ENCODE measurements at regions not wholly inside any gene's neighbourhood (a gene's known extent, or its start where the extent isn't known, plus 50 kb on each side); places are given as distances from the start of the nearest gene placed in this dataset.

GRCh38 chr5:104375345-104375744, 812.8 kb upstream of the NUDT12 start:
- Histone ChIP-seq H4K20me1 (ENCODE audit: insufficient read depth) (no peaks in the 10 kb centered on the region), H3F3A (replicated peaks; ENCODE audit: insufficient read depth) (no peaks in the 10 kb centered on the region), H3K79me2 (ENCODE audit: insufficient read depth) (no peaks in the 10 kb centered on the region), H3K4me1 (ENCODE audit: control insufficient read depth in 1 of 2, insufficient read depth in 2 of 2, low read depth in 1 of 2, low read length in 1 of 2) (no peaks in the 10 kb centered on the region; a peak in 2 of 4 replicates), H3K36me3 (replicated peaks in 1 of 2; ENCODE audit: control insufficient read depth in 1 of 2, insufficient read depth in 2 of 2, low read length in 1 of 2) (no peaks in the 10 kb centered on the region), H3K27ac (ENCODE audit: low read depth in 2 of 2, low read length in 1 of 2) (no peak overlapping the region), H3K27me3 (ENCODE audit: insufficient read depth) (no peaks in the 10 kb centered on the region), H2AFZ (ENCODE audit: low read depth) (no peak overlapping the region), H3K9me2 (no peaks in the 10 kb centered on the region), H3K4me2 (no peak overlapping the region), H3K9ac (no peak overlapping the region), H3K4me3 (ENCODE audit: low read depth in 2 of 2, low read length in 1 of 2) (no peak overlapping the region), H3K9me3 (no peaks in the 10 kb centered on the region)
- POLR2A ChIA-PET = no interaction called here
- no peak for DNase-seq
- 23% methylated on average over 1 of the region's 1 CpG for WGBS (ENCODE audit: low lambda C conversion rate)
- TF ChIP-seq NFIC (IDR thresholded peaks at IDR 0.05; ENCODE audit: borderline replicate concordance) (no peak), PBX3 (IDR thresholded peaks at IDR 0.05) (no peak)
- CTCF ChIA-PET = no interaction called here

DNA sequence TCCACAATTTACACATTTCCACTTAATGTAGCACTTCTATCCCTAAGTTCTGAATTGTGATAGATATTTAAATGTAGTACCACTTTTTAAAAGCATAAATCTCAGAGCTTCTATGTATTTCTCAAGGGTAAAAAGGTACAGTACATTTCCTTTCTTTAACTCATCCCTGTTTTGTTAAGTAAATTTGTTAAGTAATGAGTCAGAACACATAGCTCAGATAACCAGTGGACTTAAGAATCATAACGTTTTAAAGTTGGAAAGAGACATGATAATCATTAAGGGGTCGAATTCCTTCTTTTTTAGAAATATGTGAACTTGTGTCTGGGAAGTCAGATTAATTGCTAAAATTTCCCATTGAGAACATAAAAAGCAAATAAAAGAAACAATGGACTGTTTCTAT, 810.2 kb upstream of the NUDT12 start:
- Histone ChIP-seq H3K79me2 (ENCODE audit: insufficient read depth) (no peaks in the 10 kb centered on the region), H3K9me3 (no peaks in the 10 kb centered on the region), H3K27ac (ENCODE audit: low read depth in 2 of 2, low read length in 1 of 2) (no peak overlapping the region), H3K27me3 (ENCODE audit: insufficient read depth) (no peaks in the 10 kb centered on the region), H3K4me1 (ENCODE audit: control insufficient read depth in 1 of 2, insufficient read depth in 2 of 2, low read depth in 1 of 2, low read length in 1 of 2) (no peaks in the 10 kb centered on the region; a peak in 2 of 4 replicates), H3K4me3 (ENCODE audit: low read depth in 2 of 2, low read length in 1 of 2) (no peak overlapping the region), H3K4me2 (no peak overlapping the region), H3K9me2 (no peaks in the 10 kb centered on the region), H3K36me3 (replicated peaks in 1 of 2; ENCODE audit: control insufficient read depth in 1 of 2, insufficient read depth in 2 of 2, low read length in 1 of 2) (no peaks in the 10 kb centered on the region), H3K9ac (no peak overlapping the region), H4K20me1 (ENCODE audit: insufficient read depth) (no peaks in the 10 kb centered on the region), H3F3A (replicated peaks; ENCODE audit: insufficient read depth) (no peaks in the 10 kb centered on the region), H2AFZ (ENCODE audit: low read depth) (0 out of 2 replicates have a peak overlapping the region, but pooled peaks have one; percentile 6)
- WGBS (ENCODE audit: low lambda C conversion rate) = 17% methylated on average over 2 of the region's 2 CpGs
- CTCF ChIA-PET = no interaction called here
- DNase-seq = no peak
- POLR2A ChIA-PET = no interaction called here
- TF ChIP-seq RXRA (IDR thresholded peaks at IDR 0.05; ENCODE audit: borderline replicate concordance, low read depth) (no peak), SIN3A (IDR thresholded peaks at IDR 0.05; ENCODE audit: borderline replicate concordance, low read depth, low read length) (no peak)

- H3K9ac ChIP-seq = no peak overlapping the region
- no peaks in the 10 kb centered on the region; a peak in 2 of 4 replicates for H3K4me1 ChIP-seq (ENCODE audit: control insufficient read depth in 1 of 2, insufficient read depth in 2 of 2, low read depth in 1 of 2, low read length in 1 of 2)
- no peak for TF ChIP-seq TCF12 (IDR thresholded peaks at IDR 0.05)
- no peak for TF ChIP-seq FOSL2 (IDR thresholded peaks at IDR 0.05; ENCODE audit: borderline replicate concordance, low read depth)
- no peak for TF ChIP-seq EP300 (IDR thresholded peaks at IDR 0.05; ENCODE audit: borderline replicate concordance in 1 of 2, low read depth in 1 of 2, low read length in 1 of 2)
- TF ChIP-seq EZH2phosphoT487 (IDR thresholded peaks at IDR 0.05; ENCODE audit: borderline replicate concordance, low read depth) = no peak
- no peak for TF ChIP-seq JUND (IDR thresholded peaks at IDR 0.05)
- TF ChIP-seq FOXM1 (IDR thresholded peaks at IDR 0.05; ENCODE audit: low read depth) = no peak
- no peak for TF ChIP-seq PBX3 (IDR thresholded peaks at IDR 0.05)
- TF ChIP-seq CTCF (IDR thresholded peaks at IDR 0.05) = no peak
- no peak for TF ChIP-seq CHD2 (IDR thresholded peaks at IDR 0.05; ENCODE audit: low read length, partially characterized antibody)
- no peak for TF ChIP-seq MEF2A (IDR thresholded peaks at IDR 0.05; ENCODE audit: borderline replicate concordance, low read depth)
- TF ChIP-seq USF2 (IDR thresholded peaks at IDR 0.05; ENCODE audit: borderline replicate concordance, low read depth, low read length) = no peak
- ChIA-PET POLR2A (no interaction called here), CTCF (no interaction called here)
- H3K27me3 ChIP-seq (ENCODE audit: insufficient read depth) = no peaks in the 10 kb centered on the region
- no peaks in the 10 kb centered on the region for H3K36me3 ChIP-seq (replicated peaks in 1 of 2; ENCODE audit: control insufficient read depth in 1 of 2, insufficient read depth in 2 of 2, low read length in 1 of 2)
- no peak overlapping the region for H3K4me3 ChIP-seq (ENCODE audit: low read depth in 2 of 2, low read length in 1 of 2)
- no peak for DNase-seq
- H3F3A ChIP-seq (replicated peaks; ENCODE audit: insufficient read depth) = no peaks in the 10 kb centered on the region
- no peaks in the 10 kb centered on the region for H3K9me2 ChIP-seq
- no peaks in the 10 kb centered on the region for H4K20me1 ChIP-seq (ENCODE audit: insufficient read depth)
- no peak overlapping the region for H3K27ac ChIP-seq (ENCODE audit: low read depth in 2 of 2, low read length in 1 of 2)
- no peaks in the 10 kb centered on the region for H3K79me2 ChIP-seq (ENCODE audit: insufficient read depth)
- no peaks in the 10 kb centered on the region for H3K9me3 ChIP-seq
- no peak overlapping the region for H3K4me2 ChIP-seq
- WGBS (ENCODE audit: low lambda C conversion rate) = 73% methylated on average over 6 of the region's 10 CpGs
- H2AFZ ChIP-seq (ENCODE audit: low read depth) = 0 out of 2 replicates have a peak overlapping the region, but pooled peaks have one; percentile 6
Measured at GRCh38 chr5:104372376-104372775, 809.8 kb upstream of the NUDT12 start.
